Mesenchymal stem cell (in vitro differentiated cells and primary cell): ENCODE measurements at regions not wholly inside any gene's neighbourhood (a gene's known extent, or its start where the extent isn't known, plus 50 kb on each side); places are given as distances from the start of the nearest gene placed in this dataset.

Source experiments
- DNase-seq: peaks from one replicate; pipeline ENCODE4 v3.0.0-alpha.2; 2013
- H2AFZ ChIP-seq: one replicate; pipeline ENCODE4 v1.6.1; 2013; ENCODE audit warnings: low read depth, mild to moderate bottlenecking, control low read depth, inconsistent platforms, low read length, moderate library complexity
- H2AK5ac ChIP-seq: 2 replicates; pipeline ENCODE4 v1.6.1; 2013; ENCODE audit warnings: low read length, moderate library complexity, mild to moderate bottlenecking, inconsistent platforms; ENCODE audit not compliant: severe bottlenecking
- H2BK120ac ChIP-seq: one replicate; pipeline ENCODE4 v1.6.1; 2013; ENCODE audit warnings: low read depth, mild to moderate bottlenecking, inconsistent platforms, low read length, moderate library complexity
- H2BK12ac ChIP-seq, 2 experiments: one replicate each; pipeline ENCODE4 v1.6.1; 2013; ENCODE audit warnings: inconsistent platforms in 2 of 2, low read length in 2 of 2, mild to moderate bottlenecking in 2 of 2, moderate library complexity in 2 of 2, control low read depth in 1 of 2
- H2BK15ac ChIP-seq: one replicate; pipeline ENCODE4 v1.6.1; 2013; ENCODE audit warnings: mild to moderate bottlenecking, low read depth, inconsistent platforms; ENCODE audit not compliant: poor library complexity, severe bottlenecking
- H2BK5ac ChIP-seq: 2 replicates; pipeline ENCODE4 v1.6.1; 2013; ENCODE audit warnings: low read depth, mild to moderate bottlenecking, low read length, control low read depth, inconsistent platforms; ENCODE audit not compliant: poor library complexity, severe bottlenecking
- H3K14ac ChIP-seq, 2 experiments: one replicate each; pipeline ENCODE4 v1.6.1; 2013; ENCODE audit warnings: inconsistent platforms in 2 of 2, low read length in 2 of 2, control low read depth in 1 of 2, mild to moderate bottlenecking in 1 of 2, moderate library complexity in 1 of 2
- H3K18ac ChIP-seq, 2 experiments: one replicate each; pipeline ENCODE4 v1.6.1; 2013; ENCODE audit warnings: inconsistent platforms in 2 of 2, low read length in 2 of 2, control low read depth in 1 of 2, low read depth in 1 of 2, mild to moderate bottlenecking in 1 of 2
- H3K23ac ChIP-seq, 2 experiments: one replicate each; pipeline ENCODE4 v1.6.1; 2013; ENCODE audit warnings: inconsistent platforms in 2 of 2, low read length in 2 of 2, mild to moderate bottlenecking in 2 of 2, moderate library complexity in 2 of 2, control low read depth in 1 of 2
- H3K27ac ChIP-seq: 2 replicates; pipeline ENCODE4 v1.5.1; 2013; ENCODE audit warnings: mild to moderate bottlenecking, moderate library complexity, low read length, control low read depth, inconsistent platforms; ENCODE audit not compliant: poor library complexity, severe bottlenecking
- H3K27me3 ChIP-seq, 2 experiments: 2 replicates each; pipeline versions ENCODE4 v1.6.1 to v1.7.0; 2013; ENCODE audit warnings: low read length in 2 of 2, mild to moderate bottlenecking in 2 of 2, moderate library complexity in 2 of 2, control low read depth in 1 of 2, inconsistent platforms in 1 of 2; ENCODE audit not compliant: control insufficient read depth in 1 of 2, insufficient read depth in 1 of 2
- H3K36me3 ChIP-seq, 2 experiments: 2 replicates each; pipeline versions ENCODE4 v1.6.1 to v1.7.0; 2013; ENCODE audit warnings: low read length in 2 of 2, control low read depth in 1 of 2, inconsistent platforms in 1 of 2, low read depth in 1 of 2, mild to moderate bottlenecking in 1 of 2; ENCODE audit not compliant: insufficient read depth in 2 of 2, control insufficient read depth in 1 of 2
- H3K4ac ChIP-seq, 2 experiments: one replicate each; pipeline ENCODE4 v1.6.1; 2013; ENCODE audit warnings: inconsistent platforms in 2 of 2, low read length in 2 of 2, mild to moderate bottlenecking in 2 of 2, moderate library complexity in 2 of 2, control low read depth in 1 of 2, low read depth in 1 of 2
- H3K4me1 ChIP-seq: 2 replicates; pipeline ENCODE4 v1.6.1; 2013; ENCODE audit warnings: low read depth, low read length, control low read depth; ENCODE audit not compliant: control insufficient read depth, insufficient read depth
- H3K4me2 ChIP-seq: 2 replicates; pipeline ENCODE4 v1.6.1; 2013; ENCODE audit warnings: low read length, mild to moderate bottlenecking, inconsistent platforms; ENCODE audit not compliant: poor library complexity, severe bottlenecking
- H3K4me3 ChIP-seq, 2 experiments: 2 replicates each; pipeline versions ENCODE4 v1.5.1 to v1.7.0; 2013; ENCODE audit warnings: low read length in 2 of 2, mild to moderate bottlenecking in 2 of 2, control low read depth in 1 of 2, low read depth in 1 of 2; ENCODE audit not compliant: insufficient read depth in 1 of 2
- H3K79me1 ChIP-seq: replicated peaks from 2 replicates; pipeline ENCODE4 v1.6.1; 2013; ENCODE audit warnings: mild to moderate bottlenecking, control low read depth, low read length, inconsistent platforms; ENCODE audit not compliant: poor library complexity, severe bottlenecking
- H3K9ac ChIP-seq: 2 replicates; pipeline ENCODE4 v1.7.0; 2013; ENCODE audit warnings: mild to moderate bottlenecking, low read length, moderate library complexity
- H3K9me3 ChIP-seq: 2 replicates; pipeline ENCODE4 v1.7.0; 2013; ENCODE audit warnings: mild to moderate bottlenecking, low read length; ENCODE audit not compliant: control insufficient read depth
- H4K8ac ChIP-seq: one replicate; pipeline ENCODE4 v1.6.1; 2013; ENCODE audit warnings: inconsistent platforms, mild to moderate bottlenecking, low read length, moderate library complexity
- H4K91ac ChIP-seq: one replicate; pipeline ENCODE4 v1.6.1; 2013; ENCODE audit warnings: mild to moderate bottlenecking, low read length, inconsistent platforms
- WGBS: methylation state at CpG from one replicate; pipeline ENCODE4 v1.1.7; 2013; ENCODE audit warnings: mixed read lengths; 5-methylcytosine and 5-hydroxymethylcytosine counted together

DNA sequence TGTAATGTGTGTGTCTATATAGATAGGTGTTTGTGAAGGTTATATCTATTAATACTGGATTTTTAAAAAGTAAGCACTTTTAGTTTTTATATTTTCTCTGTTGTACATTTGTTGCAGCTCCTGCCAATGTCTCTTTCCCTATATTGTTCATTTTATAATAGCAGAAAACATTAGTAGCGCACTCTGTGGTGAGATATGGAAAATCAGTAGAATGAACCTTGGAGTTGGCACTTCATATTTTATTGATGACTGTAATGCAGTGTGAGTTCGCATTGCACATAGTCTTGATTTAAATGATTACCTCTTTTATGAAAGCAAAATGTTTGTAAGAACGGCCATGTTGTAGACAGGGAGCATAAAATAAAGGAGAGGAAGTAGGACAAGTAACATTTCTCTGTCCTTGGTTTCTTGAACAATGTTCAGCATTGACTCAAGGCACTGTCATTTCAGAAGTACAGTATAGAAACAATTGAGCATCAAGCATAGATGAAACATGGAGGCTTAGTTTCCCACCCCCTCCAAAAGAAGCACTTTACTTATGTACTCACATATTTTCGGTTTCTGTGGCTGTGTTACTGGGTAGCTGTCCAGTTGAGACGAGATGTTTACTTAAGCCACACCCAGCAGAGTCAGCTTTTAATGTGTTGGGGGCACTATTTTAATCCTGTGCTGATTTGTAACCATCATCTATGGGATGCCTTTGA is 74.0 kb downstream of the TANC2 start:
- WGBS: 68% methylated on average over 5 of the region's 5 CpGs
- no peaks in the 10 kb centered on the region for H3K4me1 ChIP-seq
- no peaks in the 10 kb centered on the region for H3K27me3 ChIP-seq
- no peaks in the 10 kb centered on the region for H3K36me3 ChIP-seq
- H2BK120ac ChIP-seq: no peak overlapping the region
- peak; percentile 39 for DNase-seq
- H4K8ac ChIP-seq: no peak overlapping the region
- H3K79me1 ChIP-seq: peaks cover 6% of the 10 kb centered on the region
- H3K9me3 ChIP-seq: no peaks in the 10 kb centered on the region
- no peak overlapping the region for H4K91ac ChIP-seq
- no peak overlapping the region for H3K4me2 ChIP-seq
- H2AFZ ChIP-seq: no peak overlapping the region
- no peak overlapping the region for H3K27ac ChIP-seq
- H3K4me3 ChIP-seq: peak overlapping the region in 1 of 2 experiments; percentile 66
- H3K9ac ChIP-seq: peak overlapping the region; percentile 43
- H2BK15ac ChIP-seq: no peak overlapping the region
- H2BK5ac ChIP-seq: no peak overlapping the region
- H2BK12ac ChIP-seq: no peak overlapping the region
- H3K4ac ChIP-seq: no peak overlapping the region
- no peak overlapping the region for H3K14ac ChIP-seq
- H3K18ac ChIP-seq: no peak overlapping the region
- H2AK5ac ChIP-seq: no peak overlapping the region
- no peak overlapping the region for H3K23ac ChIP-seq

DNA sequence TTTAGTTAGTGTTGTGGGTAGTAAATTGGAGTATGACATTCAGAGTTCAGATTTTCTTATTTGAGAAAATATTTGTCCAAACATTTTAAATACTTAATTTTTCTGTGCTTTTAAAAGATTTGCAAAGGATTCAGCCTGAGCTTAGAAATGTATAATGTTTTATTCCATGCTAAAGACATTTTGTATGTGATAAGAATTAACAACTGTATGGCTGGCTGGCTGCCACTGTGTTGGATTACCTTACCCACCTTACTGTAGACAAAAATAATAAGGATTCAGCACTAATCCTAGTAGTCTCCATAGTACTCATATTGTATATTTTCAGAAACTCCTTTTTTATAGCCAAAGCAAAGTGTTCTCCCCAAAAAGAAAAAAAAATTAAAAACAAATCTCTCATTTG is 74.8 kb downstream of the TANC2 start:
- no peaks in the 10 kb centered on the region for H3K9me3 ChIP-seq
- H3K4me1 ChIP-seq: no peaks in the 10 kb centered on the region
- no peaks in the 10 kb centered on the region for H3K27me3 ChIP-seq
- H3K4ac ChIP-seq: no peak overlapping the region
- no peak overlapping the region for H3K14ac ChIP-seq
- peaks cover 6% of the 10 kb centered on the region for H3K79me1 ChIP-seq
- H3K36me3 ChIP-seq: no peaks in the 10 kb centered on the region
- H3K23ac ChIP-seq: no peak overlapping the region
- no peak overlapping the region for H2BK12ac ChIP-seq
- no peak for DNase-seq
- no peak overlapping the region for H2AK5ac ChIP-seq
- H4K91ac ChIP-seq: no peak overlapping the region
- H2BK15ac ChIP-seq: no peak overlapping the region
- H4K8ac ChIP-seq: no peak overlapping the region
- no peak overlapping the region for H3K4me2 ChIP-seq
- H2BK120ac ChIP-seq: no peak overlapping the region
- H3K18ac ChIP-seq: no peak overlapping the region
- H3K27ac ChIP-seq: no peak overlapping the region
- H2BK5ac ChIP-seq: no peak overlapping the region
- no peak overlapping the region for H3K4me3 ChIP-seq
- peak overlapping the region; percentile 43 for H3K9ac ChIP-seq
- H2AFZ ChIP-seq: no peak overlapping the region

DNA sequence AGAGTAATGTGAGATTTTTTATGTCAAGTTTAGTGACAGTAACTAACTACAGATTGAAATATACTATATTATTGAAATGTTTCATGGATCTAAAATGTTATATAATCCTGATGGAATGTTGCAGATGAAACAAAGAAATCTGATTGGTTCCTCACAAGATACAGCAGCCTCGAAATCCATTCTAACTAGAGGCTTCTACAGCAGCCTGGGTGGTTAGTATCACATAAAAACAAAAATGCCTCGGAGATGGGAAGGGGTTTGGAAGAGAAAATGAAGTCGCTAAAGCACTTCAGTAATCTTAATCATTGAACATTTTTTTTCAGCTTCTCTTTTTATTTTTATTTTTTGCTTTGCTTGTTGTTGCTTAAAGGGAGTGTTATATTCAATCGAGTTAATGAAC is 75.2 kb downstream of the TANC2 start:
- H3K23ac ChIP-seq: no peak overlapping the region
- H2BK12ac ChIP-seq: no peak overlapping the region
- H3K79me1 ChIP-seq: peaks cover 6% of the 10 kb centered on the region
- 100% methylated on average over 1 of the region's 4 CpGs for WGBS
- no peak overlapping the region for H3K14ac ChIP-seq
- no peak overlapping the region for H3K27ac ChIP-seq
- no peak overlapping the region for H3K4ac ChIP-seq
- no peak overlapping the region for H4K8ac ChIP-seq
- no peak for DNase-seq
- no peak overlapping the region for H2AK5ac ChIP-seq
- H2BK120ac ChIP-seq: no peak overlapping the region
- H3K18ac ChIP-seq: no peak overlapping the region
- no peaks in the 10 kb centered on the region for H3K9me3 ChIP-seq
- H4K91ac ChIP-seq: no peak overlapping the region
- H2BK15ac ChIP-seq: no peak overlapping the region
- H3K4me2 ChIP-seq: no peak overlapping the region
- H3K27me3 ChIP-seq: no peaks in the 10 kb centered on the region
- no peak overlapping the region for H2BK5ac ChIP-seq
- H3K4me3 ChIP-seq: no peak overlapping the region
- H3K4me1 ChIP-seq: no peaks in the 10 kb centered on the region
- H3K36me3 ChIP-seq: no peaks in the 10 kb centered on the region
- no peak overlapping the region for H3K9ac ChIP-seq
- H2AFZ ChIP-seq: no peak overlapping the region

DNA sequence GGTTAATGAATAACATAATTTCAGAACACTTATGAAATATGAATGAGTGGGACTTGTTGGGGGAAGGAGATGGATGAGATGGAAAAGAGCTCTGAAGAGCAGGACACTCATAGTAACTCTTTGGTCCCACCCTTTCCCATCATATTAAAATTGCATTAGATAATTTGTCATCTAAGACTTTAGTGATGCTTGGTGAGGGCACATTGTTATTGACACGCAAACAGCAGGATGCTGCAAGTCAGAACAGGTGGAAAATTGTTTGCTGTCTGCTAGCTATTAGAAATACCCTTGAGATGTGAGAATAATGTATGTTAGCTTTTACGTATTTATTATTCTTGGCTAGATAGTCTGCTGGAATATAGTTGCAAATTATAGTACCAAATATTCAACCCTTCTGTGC is 75.7 kb downstream of the TANC2 start:
- no peak overlapping the region for H2AFZ ChIP-seq
- no peak overlapping the region for H2BK12ac ChIP-seq
- H3K27ac ChIP-seq: no peak overlapping the region
- no peaks in the 10 kb centered on the region for H3K4me1 ChIP-seq
- no peak for DNase-seq
- H3K9me3 ChIP-seq: no peaks in the 10 kb centered on the region
- no peak overlapping the region for H3K23ac ChIP-seq
- H3K36me3 ChIP-seq: no peaks in the 10 kb centered on the region
- WGBS: 81% methylated on average over 1 of the region's 2 CpGs
- no peak overlapping the region for H3K4ac ChIP-seq
- no peak overlapping the region for H3K4me3 ChIP-seq
- no peaks in the 10 kb centered on the region for H3K27me3 ChIP-seq
- H2BK5ac ChIP-seq: no peak overlapping the region
- H2BK15ac ChIP-seq: no peak overlapping the region
- no peak overlapping the region for H3K18ac ChIP-seq
- H3K14ac ChIP-seq: no peak overlapping the region
- no peak overlapping the region for H2BK120ac ChIP-seq
- H4K91ac ChIP-seq: no peak overlapping the region
- no peak overlapping the region for H3K4me2 ChIP-seq
- peaks cover 6% of the 10 kb centered on the region for H3K79me1 ChIP-seq
- H4K8ac ChIP-seq: no peak overlapping the region
- no peak overlapping the region for H2AK5ac ChIP-seq
- H3K9ac ChIP-seq: no peak overlapping the region
